GM12878 (cell line): ENCODE measurements at regions not wholly inside any gene's neighbourhood (a gene's known extent, or its start where the extent isn't known, plus 50 kb on each side); places are given as distances from the start of the nearest gene placed in this dataset.

ENCODE experiments used
- CEBPZ ChIP-seq: fragments of 150-350 bp; IDR thresholded peaks from 2 replicates; pipeline ENCODE4 v1.6.1; 2016; ENCODE audit warnings: low read depth, low read length
- CHD4 ChIP-seq: fragments of 200-600 bp; sonication (generic); IDR thresholded peaks from 2 replicates; pipeline ENCODE4 v1.6.1; 2016; ENCODE audit warnings: mild to moderate bottlenecking
- E4F1 ChIP-seq: fragments of 450-650 bp; IDR thresholded peaks from 2 replicates; pipeline ENCODE4 v1.6.1; 2018; ENCODE audit warnings: borderline replicate concordance, mild to moderate bottlenecking; ENCODE audit not compliant: partially characterized antibody
- IKZF2 ChIP-seq, 2 experiments: fragments of 450-650 bp; IDR thresholded peaks; 2 replicates each; pipeline ENCODE4 v1.6.1; 2017; ENCODE audit warnings: mild to moderate bottlenecking in 2 of 2, moderate library complexity in 2 of 2
- MLLT1 ChIP-seq: fragments of 450-650 bp; IDR thresholded peaks from 2 replicates; pipeline ENCODE4 v1.6.1; 2016; ENCODE audit warnings: mild to moderate bottlenecking
- RCOR1 ChIP-seq: conservative IDR thresholded peaks from 2 replicates; pipeline ENCODE4 v1.6.1; 2012; ENCODE audit warnings: low read depth, low read length, improper control_type of control experiment
- RELA ChIP-seq: fragments of 450-650 bp; IDR thresholded peaks from 2 replicates; pipeline ENCODE4 v1.8.0; 2014; ENCODE audit warnings: borderline replicate concordance; ENCODE audit not compliant: partially characterized antibody
- SMC3 ChIP-seq: IDR thresholded peaks from 2 replicates; pipeline ENCODE4 v1.6.1; 2011; ENCODE audit warnings: low read length, improper control_type of control experiment, borderline replicate concordance
- TCF3 ChIP-seq: IDR thresholded peaks from 2 replicates; pipeline ENCODE4 v1.6.1; 2012; ENCODE audit warnings: low read depth, mild to moderate bottlenecking, low read length, borderline replicate concordance; ENCODE audit not compliant: insufficient read depth
- USF1 ChIP-seq: IDR thresholded peaks from 2 replicates; pipeline ENCODE4 v1.6.1; 2011; ENCODE audit warnings: borderline replicate concordance, low read depth, mild to moderate bottlenecking, moderate library complexity, mixed read lengths, low read length; ENCODE audit not compliant: insufficient read depth; ENCODE audit errors: extremely low read length
- ZNF384 ChIP-seq: IDR thresholded peaks from 2 replicates; pipeline ENCODE4 v1.6.1; 2012; ENCODE audit warnings: low read depth, mild to moderate bottlenecking, low read length, improper control_type of control experiment, borderline replicate concordance

GRCh38 chr17:63365366-63366240, 80.5 kb downstream of the CYB561 start (continued):
- TF ChIP-seq CHD4 (no peak), E4F1 (no peak), IKZF2 (IDR thresholded peaks at IDR 0.05) (no peak), TCF3 (no peak), ZNF384 (no peak), RELA (no peak), RCOR1 (no peak), USF1 (no peak), CEBPZ (no peak), MLLT1 (no peak), SMC3 (no peak)
